ENCODE measurements at regions not wholly inside any gene's neighbourhood (a gene's known extent, or its start where the extent isn't known, plus 50 kb on each side); places are given as distances from the start of the nearest gene placed in this dataset.

- TF ChIP-seq ZBTB33 (IDR thresholded peaks at IDR 0.05; ENCODE audit: extremely low read depth, insufficient replicate concordance, low read length), result no peak
- TF ChIP-seq EZH2phosphoT487 (IDR thresholded peaks at IDR 0.05; ENCODE audit: borderline replicate concordance), result no peak
- no peak for TF ChIP-seq EZH2 (IDR thresholded peaks at IDR 0.05)
- no peak for TF ChIP-seq CEBPB (IDR thresholded peaks at IDR 0.05; ENCODE audit: low read depth)
- TF ChIP-seq FOSL1 (IDR thresholded peaks at IDR 0.05; ENCODE audit: low read depth), result no peak
- TF ChIP-seq CBX3 (IDR thresholded peaks at IDR 0.05; ENCODE audit: low read depth), result no peak
- no peak for TF ChIP-seq TCF7L2 (IDR thresholded peaks at IDR 0.05; ENCODE audit: borderline replicate concordance, extremely low read depth, insufficient read depth, insufficient read length)
- no peak for TF ChIP-seq ELF1 (IDR thresholded peaks at IDR 0.05; ENCODE audit: borderline replicate concordance, low read depth)
Measured at GRCh38 chr16:86380030-86380429, 130.3 kb upstream of the FOXF1 start (continued).

- Histone ChIP-seq H3K9me3 (ENCODE audit: control insufficient read depth in 1 of 2, insufficient read depth in 1 of 2, low read depth in 1 of 2, low read length in 2 of 2) (no peaks in the 10 kb centered on the region), H3K79me2 (ENCODE audit: insufficient read depth, low read length) (no peaks in the 10 kb centered on the region), H3K27me3 (ENCODE audit: insufficient read depth, low read length) (no peaks in the 10 kb centered on the region), H3K36me3 (ENCODE audit: control insufficient read depth in 1 of 2, insufficient read depth in 2 of 2, low read length in 2 of 2) (no peaks in the 10 kb centered on the region), H3K27ac (ENCODE audit: low read depth, low read length) (no peak overlapping the region), H3K4me2 (ENCODE audit: low read length) (no peak overlapping the region), H3K9ac (ENCODE audit: low read length) (no peak overlapping the region), H2AFZ (ENCODE audit: low read depth, low read length, poor library complexity, severe bottlenecking) (no peak overlapping the region), H3K4me3 (replicated peaks in 1 of 2; ENCODE audit: low read depth in 1 of 2, low read length in 2 of 2) (no peak overlapping the region), H3K9me2 (ENCODE audit: insufficient read depth) (no peaks in the 10 kb centered on the region), H3K4me1 (ENCODE audit: control insufficient read depth in 1 of 2, insufficient read depth in 2 of 2, low read length in 2 of 2) (peaks cover 9 to 19% of the 10 kb centered on the region in 2 experiments; a peak in 3 of 4 replicates), H4K20me1 (ENCODE audit: insufficient read depth) (no peaks in the 10 kb centered on the region)
- RAD21 ChIA-PET (ENCODE audit: low non-redundant PET in 1 of 2, low total read pairs in 2 of 2, uncharacterized antibody in 2 of 2, unreplicated experiment in 2 of 2), result interaction anchor here in 1 of 2 experiments (0.8 kb wide), 1 partner anchor 10 kb away, joined by 4 read pairs; no protein-coding TSS in a partner anchor
- CTCF ChIA-PET, result no interaction called here
- intact Hi-C loops (cut with micrococcal nuclease), result no loop called here
- BruUV-seq (replicated peaks), result no TSS peak
- no peak for DNase-seq (ENCODE audit: low read depth, low spot score)
- POLR2A ChIA-PET, result interaction anchor here (1.1 to 1.8 kb wide), 2 partner anchors 15 to 26 kb away, joined by 5 read pairs; no protein-coding TSS in a partner anchor
- ATAC-seq, result no peak
- TF ChIP-seq EZH2phosphoT487 (IDR thresholded peaks at IDR 0.05; ENCODE audit: borderline replicate concordance) (no peak), REST (IDR thresholded peaks at IDR 0.05; ENCODE audit: low read depth) (no peak), CTCF (IDR thresholded peaks at IDR 0.05 in 2 of 3, conservative IDR thresholded peaks at IDR 0.05 in 1 of 3; ENCODE audit: borderline replicate concordance in 1 of 3, insufficient read depth in 1 of 3, low read depth in 2 of 3, low read length in 2 of 3) (no peak), ELF1 (IDR thresholded peaks at IDR 0.05; ENCODE audit: borderline replicate concordance, low read depth) (no peak), SRF (IDR thresholded peaks at IDR 0.05; ENCODE audit: low read depth) (no peak), CEBPB (IDR thresholded peaks at IDR 0.05; ENCODE audit: low read depth) (no peak), TCF7L2 (IDR thresholded peaks at IDR 0.05; ENCODE audit: borderline replicate concordance, extremely low read depth, insufficient read depth, insufficient read length) (no peak), FOSL1 (IDR thresholded peaks at IDR 0.05; ENCODE audit: low read depth) (no peak), POLR2AphosphoS5 (IDR thresholded peaks at IDR 0.05; ENCODE audit: low read depth, low read length) (no peak), MAX (IDR thresholded peaks at IDR 0.05) (no peak), ZNF274 (IDR thresholded peaks at IDR 0.05; ENCODE audit: low read depth, low read length) (no peak), EGR1 (IDR thresholded peaks at IDR 0.05; ENCODE audit: low read depth) (no peak), SIN3A (IDR thresholded peaks at IDR 0.05; ENCODE audit: low read depth) (no peak), POLR2A (IDR thresholded peaks at IDR 0.05; ENCODE audit: borderline replicate concordance, extremely low read depth, insufficient read depth, insufficient read length) (no peak)
Measured at GRCh38 chr16:86381491-86381890, 128.8 kb upstream of the FOXF1 start.
